ENCODE measurements at regions not wholly inside any gene's neighbourhood (a gene's known extent, or its start where the extent isn't known, plus 50 kb on each side); places are given as distances from the start of the nearest gene placed in this dataset.
"Not testable (repeated sequence)": the region's sequence is repeated elsewhere in the genome, so short reads cannot be mapped to it uniquely, and the experiment has no call there.

- DNase-seq (ENCODE audit: low spot score), result no peak
These were observed 99.2 kb upstream of the ZDHHC17 start for GRCh38 chr12:76664731-76665130.

GRCh38 chr12:76666290-76666835 lies 97.6 kb upstream of the ZDHHC17 start:
- no peak for DNase-seq (ENCODE audit: low spot score)

- DNase-seq (ENCODE audit: low spot score), result no peak
These were observed 93.9 kb upstream of the ZDHHC17 start for GRCh38 chr12:76669981-76670380.

GRCh38 chr12:76670776-76671175 lies 93.1 kb upstream of the ZDHHC17 start:
- DNase-seq (ENCODE audit: low spot score), result no peak

- no peak for DNase-seq (ENCODE audit: low spot score)
These were observed 89.1 kb upstream of the ZDHHC17 start for GRCh38 chr12:76674669-76675315.

GRCh38 chr12:76676261-76676660 lies 87.7 kb upstream of the ZDHHC17 start:
- DNase-seq (ENCODE audit: low spot score), result not testable (repeated sequence)

GRCh38 chr12:76678992-76679391 lies 84.9 kb upstream of the ZDHHC17 start:
- DNase-seq (ENCODE audit: low spot score), result no peak

GRCh38 chr12:76679778-76680177 lies 84.1 kb upstream of the ZDHHC17 start:
- DNase-seq (ENCODE audit: low spot score), result no peak

- no peak for DNase-seq (ENCODE audit: low spot score)
These were observed 83.0 kb upstream of the ZDHHC17 start for GRCh38 chr12:76680940-76681339.

GRCh38 chr12:76685246-76685678 lies 78.7 kb upstream of the ZDHHC17 start:
- DNase-seq (ENCODE audit: low spot score), result no peak

GRCh38 chr12:76687981-76688380 lies 75.9 kb upstream of the ZDHHC17 start:
- no peak for DNase-seq (ENCODE audit: low spot score)

- DNase-seq (ENCODE audit: low spot score), result no peak
These were observed 75.3 kb upstream of the ZDHHC17 start for GRCh38 chr12:76688631-76689030.

GRCh38 chr12:76690921-76691700 lies 72.8 kb upstream of the ZDHHC17 start:
- DNase-seq (ENCODE audit: low spot score), result no peak

GRCh38 chr12:76692846-76693245 lies 71.1 kb upstream of the ZDHHC17 start:
- DNase-seq (ENCODE audit: low spot score), result no peak

- no peak for DNase-seq (ENCODE audit: low spot score)
These were observed 69.5 kb upstream of the ZDHHC17 start for GRCh38 chr12:76694369-76694768.

- no peak for DNase-seq (ENCODE audit: low spot score)
These were observed 67.7 kb upstream of the ZDHHC17 start for GRCh38 chr12:76696186-76696585.

- DNase-seq (ENCODE audit: low spot score), result no peak
These were observed 66.1 kb upstream of the ZDHHC17 start for GRCh38 chr12:76697849-76698248.

GRCh38 chr12:76698316-76698715 lies 65.6 kb upstream of the ZDHHC17 start:
- DNase-seq (ENCODE audit: low spot score), result no peak

GRCh38 chr12:76698966-76699365 lies 64.9 kb upstream of the ZDHHC17 start:
- no peak for DNase-seq (ENCODE audit: low spot score)

- DNase-seq (ENCODE audit: low spot score), result no peak
These were observed 62.2 kb upstream of the ZDHHC17 start for GRCh38 chr12:76701690-76702089.

GRCh38 chr12:76702946-76703345 lies 61.0 kb upstream of the ZDHHC17 start:
- DNase-seq (ENCODE audit: low spot score), result no peak

GRCh38 chr12:76704693-76705092 lies 59.2 kb upstream of the ZDHHC17 start:
- DNase-seq (ENCODE audit: low spot score), result no peak

GRCh38 chr12:76706101-76706500 lies 57.8 kb upstream of the ZDHHC17 start:
- DNase-seq (ENCODE audit: low spot score), result no peak
